Tibial nerve (tissue), 3 donors: ENCODE measurements at regions not wholly inside any gene's neighbourhood (a gene's known extent, or its start where the extent isn't known, plus 50 kb on each side); places are given as distances from the start of the nearest gene placed in this dataset.

ENCODE experiments used
- CTCF ChIP-seq, 5 experiments: fragments of 200-600 bp in 3 of 5; fragments of 450-650 bp in 2 of 5; sonication (generic) in 3 of 5; IDR thresholded peaks; one replicate each; pipeline ENCODE4 v1.5.1; 2016 to 2019; ENCODE audit warnings: antibody characterized with exemption in 5 of 5, mild to moderate bottlenecking in 3 of 5, moderate library complexity in 2 of 5
- POLR2A ChIP-seq, 2 donors: fragments of 450-650 bp; IDR thresholded peaks; one replicate each; pipeline ENCODE4 v1.6.1; 2017; ENCODE audit warnings: antibody characterized with exemption in 2 of 2, mild to moderate bottlenecking in 2 of 2, moderate library complexity in 2 of 2

GRCh38 chr3:101117980-101118379 is 124.8 kb upstream of the ABI3BP start:
- TF ChIP-seq CTCF (IDR thresholded peaks at IDR 0.05): no peak
- TF ChIP-seq POLR2A (IDR thresholded peaks at IDR 0.05): no peak
